Keratinocyte (primary cell): ENCODE measurements at regions not wholly inside any gene's neighbourhood (a gene's known extent, or its start where the extent isn't known, plus 50 kb on each side); places are given as distances from the start of the nearest gene placed in this dataset.

ENCODE experiments used
- DNase-seq: peaks from one replicate; pipeline ENCODE4 v3.0.0-alpha.2; 2011; ENCODE audit warnings: low read depth, missing footprints, low spot score
- FAIRE-seq: peaks from 2 replicates; lab custom pipeline; 2011; peaks lifted over from hg19 to GRCh38; lab: Jason Lieb, UNC
- H2AFZ ChIP-seq: 2 replicates; pipeline ENCODE4 v1.6.0; 2012; ENCODE audit warnings: low read length, control low read depth, inconsistent platforms; ENCODE audit not compliant: control insufficient read depth
- H3K27ac ChIP-seq: 2 replicates; pipeline ENCODE4 v1.5.1; 2011; ENCODE audit warnings: low read length; ENCODE audit not compliant: control insufficient read depth, insufficient read depth
- H3K27me3 ChIP-seq: 3 replicates; pipeline ENCODE4 v1.6.0; 2011; ENCODE audit warnings: low read length; ENCODE audit not compliant: control insufficient read depth, insufficient read depth; ENCODE audit errors: extremely low read depth
- H3K36me3 ChIP-seq, 2 experiments: 2 replicates in 1 of 2; 3 replicates in 1 of 2; pipeline ENCODE4 v1.5.1; 2011; ENCODE audit warnings: low read length in 2 of 2, mild to moderate bottlenecking in 1 of 2; ENCODE audit not compliant: control insufficient read depth in 2 of 2, insufficient read depth in 2 of 2; ENCODE audit errors: extremely low read depth in 1 of 2
- H3K4me1 ChIP-seq: 3 replicates; pipeline ENCODE4 v1.5.1; 2011; ENCODE audit warnings: low read length; ENCODE audit not compliant: control insufficient read depth, insufficient read depth; ENCODE audit errors: extremely low read depth
- H3K4me2 ChIP-seq: 3 replicates; pipeline ENCODE4 v1.6.0; 2011; ENCODE audit warnings: low read depth, low read length; ENCODE audit not compliant: control insufficient read depth, insufficient read depth; ENCODE audit errors: extremely low read depth
- H3K4me3 ChIP-seq, 3 experiments: fragments of 200-600 bp in 1 of 3; sonication (generic) in 1 of 3; 2 replicates in 2 of 3; 3 replicates in 1 of 3; pipeline ENCODE4 v1.5.1; 2011 to 2016; ENCODE audit warnings: low read length in 3 of 3, mild to moderate bottlenecking in 3 of 3, control low read depth in 2 of 3, inconsistent platforms in 1 of 3, low read depth in 1 of 3, mixed read lengths in 1 of 3, mixed run types in 1 of 3, moderate library complexity in 1 of 3; ENCODE audit not compliant: control insufficient read depth in 2 of 3, insufficient read depth in 2 of 3; ENCODE audit errors: extremely low read depth in 1 of 3
- H3K79me2 ChIP-seq: 2 replicates; pipeline ENCODE4 v1.6.0; 2012; ENCODE audit warnings: low read length; ENCODE audit not compliant: control insufficient read depth, insufficient read depth
- H3K9ac ChIP-seq: 3 replicates; pipeline ENCODE4 v1.6.0; 2011; ENCODE audit warnings: low read length; ENCODE audit not compliant: control insufficient read depth, insufficient read depth; ENCODE audit errors: extremely low read depth
- H3K9me1 ChIP-seq: 3 replicates; pipeline ENCODE4 v1.6.0; 2011; ENCODE audit warnings: low read length; ENCODE audit not compliant: control insufficient read depth, insufficient read depth; ENCODE audit errors: extremely low read depth
- H3K9me3 ChIP-seq: 2 replicates; pipeline ENCODE4 v1.5.1; 2012; ENCODE audit warnings: low read depth, low read length; ENCODE audit not compliant: control insufficient read depth
- H4K20me1 ChIP-seq: 3 replicates; pipeline ENCODE4 v1.6.0; 2011; ENCODE audit warnings: low read length; ENCODE audit not compliant: control insufficient read depth, insufficient read depth; ENCODE audit errors: extremely low read depth
- CTCF ChIP-seq, 3 experiments: IDR thresholded peaks in 1 of 3; conservative IDR thresholded peaks in 1 of 3; optimal IDR thresholded peaks in 1 of 3; 2 replicates in 2 of 3; 3 replicates in 1 of 3; pipeline versions ENCODE3 to v1.5.1; 2011; ENCODE audit warnings: low read length in 3 of 3, mild to moderate bottlenecking in 3 of 3, moderate library complexity in 2 of 3, control low read depth in 1 of 3, inconsistent platforms in 1 of 3; ENCODE audit not compliant: insufficient read depth in 2 of 3; ENCODE audit errors: extremely low read depth in 1 of 3
- EZH2 ChIP-seq: IDR thresholded peaks from one replicate; pipeline ENCODE4 v1.6.1; 2012; ENCODE audit warnings: inconsistent platforms, mild to moderate bottlenecking, low read length, moderate library complexity
- dilution Hi-C: fragments of 300-500 bp; cut with MboI; formaldehyde crosslinking; loops from one replicate; pipeline ENCODE4 v1.7.0; 2020; ENCODE audit warnings: low sequenced_read_pairs; ENCODE audit not compliant: extremely low pct_ligation_motif_present

- dilution Hi-C loops, result no loop called here
- FAIRE-seq, result no peak
- no peaks in the 10 kb centered on the region for H4K20me1 ChIP-seq
- H3K4me1 ChIP-seq, result no peaks in the 10 kb centered on the region
- H3K4me2 ChIP-seq, result no peak overlapping the region
- no peak overlapping the region for H3K4me3 ChIP-seq
- H3K36me3 ChIP-seq, result no peaks in the 10 kb centered on the region
- no peak overlapping the region for H3K9ac ChIP-seq
- TF ChIP-seq CTCF (optimal IDR thresholded peaks at IDR 0.05 in 1 of 3, IDR thresholded peaks at IDR 0.05 in 1 of 3, conservative IDR thresholded peaks at IDR 0.05 in 1 of 3; ENCODE audit: extremely low read depth in 1 of 3, insufficient read depth in 2 of 3, low read length in 3 of 3) (no peak), EZH2 (no peak)
- H3K9me3 ChIP-seq, result no peaks in the 10 kb centered on the region
- no peak overlapping the region for H2AFZ ChIP-seq
- no peak for DNase-seq
- H3K79me2 ChIP-seq, result no peaks in the 10 kb centered on the region
- H3K27ac ChIP-seq, result no peak overlapping the region
- H3K9me1 ChIP-seq, result no peaks in the 10 kb centered on the region
- H3K27me3 ChIP-seq, result no peaks in the 10 kb centered on the region
Observed at GRCh38 chr4:162364651-162365050, 200.9 kb upstream of the FSTL5 start.

- Histone ChIP-seq H4K20me1 (no peaks in the 10 kb centered on the region), H3K36me3 (no peaks in the 10 kb centered on the region), H3K9ac (no peak overlapping the region), H3K9me1 (no peaks in the 10 kb centered on the region), H3K27ac (no peak overlapping the region), H3K4me2 (no peak overlapping the region), H3K9me3 (no peaks in the 10 kb centered on the region), H3K79me2 (no peaks in the 10 kb centered on the region), H2AFZ (no peak overlapping the region), H3K4me3 (no peak overlapping the region), H3K27me3 (no peaks in the 10 kb centered on the region), H3K4me1 (no peaks in the 10 kb centered on the region)
- dilution Hi-C loops, result no loop called here
- TF ChIP-seq EZH2 (no peak), CTCF (optimal IDR thresholded peaks at IDR 0.05 in 1 of 3, IDR thresholded peaks at IDR 0.05 in 1 of 3, conservative IDR thresholded peaks at IDR 0.05 in 1 of 3; ENCODE audit: extremely low read depth in 1 of 3, insufficient read depth in 2 of 3, low read length in 3 of 3) (no peak)
- no peak for FAIRE-seq
- DNase-seq, result no peak
Observed at GRCh38 chr4:162360369-162361149, 196.8 kb upstream of the FSTL5 start.
